AG10803 (cell line): ENCODE measurements at regions not wholly inside any gene's neighbourhood (a gene's known extent, or its start where the extent isn't known, plus 50 kb on each side); places are given as distances from the start of the nearest gene placed in this dataset.

Source experiments
- DNase-seq: peaks from one replicate; pipeline ENCODE4 v3.0.0; 2010; ENCODE audit warnings: low read depth
- H3K4me3 ChIP-seq: 2 replicates; pipeline ENCODE4 v1.5.1; 2011; ENCODE audit warnings: mild to moderate bottlenecking, low read length, control low read depth
- CTCF ChIP-seq: conservative IDR thresholded peaks from 2 replicates; pipeline ENCODE4 v1.5.1; 2011; ENCODE audit warnings: mild to moderate bottlenecking, low read length, control low read depth, inconsistent platforms

- TF ChIP-seq CTCF: no peak
- no peak overlapping the region for H3K4me3 ChIP-seq
- DNase-seq: no peak
Measured at GRCh38 chr3:182728238-182728637, 65.1 kb upstream of the ATP11B start.

- no peak for TF ChIP-seq CTCF
- H3K4me3 ChIP-seq: no peak overlapping the region
- no peak for DNase-seq
Measured at GRCh38 chr3:182729903-182730674, 63.2 kb upstream of the ATP11B start.

GRCh38 chr3:182730675-182731042 lies 62.6 kb upstream of the ATP11B start:
- H3K4me3 ChIP-seq: no peak overlapping the region
- DNase-seq: no peak
- no peak for TF ChIP-seq CTCF

GRCh38 chr3:182731764-182732163 lies 61.5 kb upstream of the ATP11B start:
- TF ChIP-seq CTCF: no peak
- H3K4me3 ChIP-seq: no peak overlapping the region
- no peak for DNase-seq

GRCh38 chr3:182732232-182733015 lies 60.9 kb upstream of the ATP11B start:
- DNase-seq: no peak
- H3K4me3 ChIP-seq: no peak overlapping the region
- no peak for TF ChIP-seq CTCF

- DNase-seq: peak; percentile 78
- H3K4me3 ChIP-seq: no peak overlapping the region
Measured at GRCh38 chr3:182735672-182736071, 57.6 kb upstream of the ATP11B start.

More at GRCh38 chr3:182735672-182736071, 57.6 kb upstream of the ATP11B start:
- no peak for TF ChIP-seq CTCF
